Esophagus muscularis mucosa (tissue), 4 donors: ENCODE measurements at regions not wholly inside any gene's neighbourhood (a gene's known extent, or its start where the extent isn't known, plus 50 kb on each side); places are given as distances from the start of the nearest gene placed in this dataset.
"Not testable (repeated sequence)": the region's sequence is repeated elsewhere in the genome, so short reads cannot be mapped to it uniquely, and the experiment has no call there.

Source experiments
- DNase-seq: peaks from one replicate; pipeline ENCODE4 v3.0.0-alpha.2; 2017; ENCODE audit errors: extremely low spot score
- H3K27ac ChIP-seq, 4 donors: fragments of 200-600 bp; sonication (generic); replicated peaks in 1 of 4; 1 replicate in 3 of 4; 2 replicates in 1 of 4; pipeline ENCODE4 v1.5.1; 2016 to 2019; ENCODE audit warnings: mild to moderate bottlenecking in 1 of 4
- H3K27me3 ChIP-seq, 4 donors: fragments of 200-600 bp; sonication (generic); one replicate each; pipeline versions ENCODE4 v1.5.1 to v1.6.0; 2016 to 2019
- H3K36me3 ChIP-seq, 4 donors: fragments of 200-600 bp; sonication (generic); one replicate each; pipeline ENCODE4 v1.5.1; 2016 to 2019
- H3K4me1 ChIP-seq, 4 donors: fragments of 200-600 bp; sonication (generic); one replicate each; pipeline ENCODE4 v1.5.1; 2016 to 2019
- H3K4me3 ChIP-seq, 4 donors: fragments of 200-600 bp; sonication (generic); 1 replicate in 2 of 4; 2 replicates in 2 of 4; pipeline ENCODE4 v1.5.1; 2016 to 2019; ENCODE audit warnings: mild to moderate bottlenecking in 4 of 4, moderate library complexity in 1 of 4
- H3K9me3 ChIP-seq, 4 donors: fragments of 200-600 bp; sonication (generic); 1 replicate in 3 of 4; 2 replicates in 1 of 4; pipeline ENCODE4 v1.5.1; 2016 to 2019
- CTCF ChIP-seq, 3 experiments: fragments of 200-600 bp in 2 of 3; fragments of 450-650 bp in 1 of 3; sonication (generic) in 2 of 3; IDR thresholded peaks; one replicate each; pipeline ENCODE4 v1.5.1; 2017 to 2019; ENCODE audit warnings: antibody characterized with exemption in 3 of 3, mild to moderate bottlenecking in 2 of 3, moderate library complexity in 1 of 3
- EP300 ChIP-seq: sonication (generic); formaldehyde crosslinking; IDR thresholded peaks from one replicate; pipeline ENCODE4 v1.6.1; 2017; ENCODE audit warnings: antibody characterized with exemption
- POLR2A ChIP-seq: fragments of 450-650 bp; IDR thresholded peaks from one replicate; pipeline ENCODE4 v1.6.1; 2017; ENCODE audit warnings: antibody characterized with exemption, moderate library complexity, mild to moderate bottlenecking, low read depth
- POLR2AphosphoS5 ChIP-seq, 2 donors: sonication (generic); formaldehyde crosslinking; IDR thresholded peaks; one replicate each; pipeline ENCODE4 v1.6.1; 2017; ENCODE audit warnings: antibody characterized with exemption in 2 of 2
- WGBS: methylation state at CpG from one replicate; pipeline ENCODE4 v1.1.5; 2018; 5-methylcytosine and 5-hydroxymethylcytosine counted together
- intact Hi-C: fragments of 100-400 bp; cut with DNase I; formaldehyde crosslinking; loops from one replicate; pipeline ENCODE4 v1.15.1; 2023

GRCh38 chrY:19427736-19428518 is 316.6 kb downstream of the KDM5D start:
- no peak overlapping the region for H3K27ac ChIP-seq
- H3K9me3 ChIP-seq, result no peaks in the 10 kb centered on the region
- TF ChIP-seq EP300 (no peak), CTCF (IDR thresholded peaks at IDR 0.05) (no peak)
- H3K4me1 ChIP-seq, result no peaks in the 10 kb centered on the region
- H3K36me3 ChIP-seq, result no peaks in the 10 kb centered on the region
- H3K27me3 ChIP-seq, result peaks cover 0 to 4% (median 0%) of the 10 kb centered on the region in 4 donors
- no peak for DNase-seq
- intact Hi-C loops, result no loop called here
- no peak overlapping the region for H3K4me3 ChIP-seq

- H3K27ac ChIP-seq, DNase-seq, H3K27me3 ChIP-seq, H3K36me3 ChIP-seq, H3K4me1 ChIP-seq, intact Hi-C loops, H3K9me3 ChIP-seq, H3K4me3 ChIP-seq: not testable (repeated sequence)
- WGBS, result no CpG with 5 or more reads among the region's 5 CpGs
These were observed 317.3 kb downstream of the KDM5D start for GRCh38 chrY:19427191-19427590.

- Histone ChIP-seq H3K9me3 (no peaks in the 10 kb centered on the region), H3K4me1 (no peaks in the 10 kb centered on the region), H3K36me3 (no peaks in the 10 kb centered on the region), H3K27me3 (no peaks in the 10 kb centered on the region), H3K4me3 (no peak overlapping the region), H3K27ac (no peak overlapping the region)
- intact Hi-C loops, result no loop called here
- no peak for TF ChIP-seq CTCF (IDR thresholded peaks at IDR 0.05)
- TF ChIP-seq EP300, result no peak
- TF ChIP-seq POLR2AphosphoS5 (IDR thresholded peaks at IDR 0.05), result no peak
- TF ChIP-seq POLR2A, result no peak
- no CpG with 5 or more reads among the region's 3 CpGs for WGBS
- DNase-seq, result no peak
These were observed 333.4 kb downstream of the KDM5D start for GRCh38 chrY:19410980-19411766.

GRCh38 chrY:19406246-19406645 is 338.3 kb downstream of the KDM5D start:
- H3K36me3 ChIP-seq, result no peaks in the 10 kb centered on the region
- intact Hi-C loops, result no loop called here
- no peak overlapping the region for H3K4me3 ChIP-seq
- no peak for DNase-seq
- H3K27me3 ChIP-seq, result no peaks in the 10 kb centered on the region
- H3K9me3 ChIP-seq, result no peaks in the 10 kb centered on the region
- H3K27ac ChIP-seq, result no peak overlapping the region
- TF ChIP-seq EP300, result no peak
- no peak for TF ChIP-seq POLR2AphosphoS5 (IDR thresholded peaks at IDR 0.05)
- TF ChIP-seq CTCF (IDR thresholded peaks at IDR 0.05), result no peak
- TF ChIP-seq POLR2A, result no peak
- no peaks in the 10 kb centered on the region for H3K4me1 ChIP-seq

- no CpG with 5 or more reads among the region's 4 CpGs for WGBS
- DNase-seq, result no peak
- Histone ChIP-seq H3K36me3 (no peaks in the 10 kb centered on the region), H3K27ac (no peak overlapping the region), H3K9me3 (no peaks in the 10 kb centered on the region), H3K4me1 (no peaks in the 10 kb centered on the region), H3K4me3 (no peak overlapping the region), H3K27me3 (no peaks in the 10 kb centered on the region)
- intact Hi-C loops, result no loop called here
- TF ChIP-seq CTCF (IDR thresholded peaks at IDR 0.05) (no peak), POLR2A (no peak), POLR2AphosphoS5 (IDR thresholded peaks at IDR 0.05) (no peak), EP300 (no peak)
These were observed 338.9 kb downstream of the KDM5D start for GRCh38 chrY:19405598-19405997.
